GM21576 (cell line): ENCODE measurements at regions not wholly inside any gene's neighbourhood (a gene's known extent, or its start where the extent isn't known, plus 50 kb on each side); places are given as distances from the start of the nearest gene placed in this dataset.

Experiments
- ATAC-seq: cut with Tn5 transposase; IDR thresholded peaks from one replicate; pipeline ENCODE4 v1.9.1; 2021; ENCODE audit warnings: mild to moderate bottlenecking, moderate library complexity; ENCODE audit not compliant: unreplicated experiment

DNA sequence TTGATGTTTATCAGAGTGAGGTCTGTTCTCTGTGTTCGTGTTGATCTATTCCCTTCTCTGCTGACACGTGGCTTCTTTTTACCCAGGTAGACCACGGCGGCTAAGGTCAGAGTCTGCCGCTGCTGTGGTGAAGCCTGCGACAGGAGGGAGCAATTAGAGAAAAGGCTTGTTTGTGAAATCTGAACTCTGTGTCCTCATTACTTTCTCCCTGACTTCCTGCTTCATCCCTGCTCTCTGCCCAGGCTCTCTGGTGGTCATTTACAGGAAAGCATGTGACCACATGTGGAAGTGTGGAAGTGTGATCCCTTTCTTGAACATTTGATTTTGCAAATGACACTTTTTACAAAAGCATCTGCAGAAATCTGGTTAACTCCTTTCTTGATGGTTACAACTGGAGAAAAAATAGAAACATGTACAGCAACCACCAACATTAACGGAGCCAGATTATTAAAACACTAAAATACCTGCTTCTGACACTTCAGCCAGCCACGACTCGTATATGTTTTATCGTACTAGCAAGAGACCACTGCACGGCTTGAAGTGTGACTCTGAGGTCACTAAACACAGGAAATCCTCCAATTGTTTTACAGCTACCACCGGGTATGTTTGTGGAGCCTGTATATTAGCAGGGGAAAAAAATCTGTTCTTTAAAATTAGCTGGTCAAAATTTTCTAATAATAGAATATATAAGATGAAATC lies 388.6 kb upstream of the TMPO start:
- ATAC-seq = no peak

DNA sequence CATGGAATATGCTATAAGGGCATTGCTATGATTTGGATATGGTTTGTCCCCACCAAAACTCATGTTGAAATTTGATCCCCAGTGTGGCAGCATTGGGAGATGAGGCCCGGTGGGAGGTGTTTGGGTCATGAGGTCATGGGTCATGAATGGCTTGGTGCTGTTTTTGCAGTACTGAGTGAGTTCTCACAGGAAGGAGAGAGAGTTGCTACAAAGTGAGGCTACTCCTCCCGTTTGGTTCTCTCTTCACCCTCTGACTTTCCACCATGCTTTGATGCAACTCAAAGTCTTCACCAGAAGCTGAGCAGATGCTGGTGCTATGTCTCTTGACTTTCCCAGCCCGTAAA lies 388.1 kb upstream of the TMPO start:
- ATAC-seq = no peak

DNA sequence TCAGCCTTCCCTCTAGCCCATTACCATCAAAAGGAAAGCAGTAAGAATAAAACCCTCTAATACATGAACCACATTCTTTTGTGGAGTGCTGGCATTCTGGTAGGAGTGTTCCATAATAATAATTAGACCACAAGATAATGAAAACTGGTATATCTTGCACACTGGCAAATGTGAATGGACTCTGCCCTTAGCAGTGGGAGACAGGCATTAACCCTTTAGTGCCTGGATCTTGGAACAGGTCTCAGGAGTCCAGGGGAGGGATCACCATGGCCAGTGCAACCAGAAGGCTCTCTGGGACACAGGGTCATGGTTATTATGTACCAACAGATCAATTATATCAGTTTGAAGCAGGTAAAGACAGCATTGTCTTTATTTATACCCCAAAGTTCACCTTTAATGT lies 387.5 kb upstream of the TMPO start:
- no peak for ATAC-seq

DNA sequence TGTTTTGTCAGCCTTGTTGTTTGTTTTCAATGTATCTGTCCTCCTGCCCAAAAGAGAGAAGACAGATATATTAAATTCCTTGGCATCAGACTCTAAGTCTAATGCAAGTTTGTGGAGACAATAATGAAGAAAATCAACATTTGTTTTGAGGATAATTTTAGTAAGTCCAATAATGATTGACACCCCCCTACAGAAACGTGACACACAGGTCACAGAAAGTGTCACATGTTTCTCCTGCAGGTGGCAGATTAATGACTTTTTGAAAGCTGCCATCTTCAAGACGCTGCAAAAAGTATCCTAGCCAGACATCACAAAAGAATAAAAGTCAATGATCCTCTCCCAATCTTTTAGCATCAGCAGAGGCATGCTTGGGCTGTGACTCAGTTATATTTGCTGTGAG lies 378.8 kb upstream of the TMPO start:
- no peak for ATAC-seq

DNA sequence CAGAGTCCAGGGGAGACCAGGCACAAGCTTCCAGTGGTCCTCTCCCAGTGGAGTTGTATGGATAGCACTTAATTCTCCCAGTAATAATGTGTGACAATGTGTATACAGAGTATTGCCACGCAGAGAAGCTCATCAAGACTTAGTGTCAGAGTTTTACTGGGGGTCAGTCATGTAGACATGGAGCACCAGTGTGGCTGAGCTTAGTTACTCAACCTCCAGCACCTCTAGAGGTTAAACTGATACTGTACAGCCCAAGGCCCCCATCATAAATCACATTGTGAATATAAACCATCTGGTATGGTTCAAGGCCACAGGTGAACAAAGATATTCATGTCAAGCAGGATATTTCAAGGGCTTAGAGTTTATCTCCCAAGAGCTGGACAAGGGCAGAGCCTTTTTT lies 378.1 kb upstream of the TMPO start:
- ATAC-seq = no peak

DNA sequence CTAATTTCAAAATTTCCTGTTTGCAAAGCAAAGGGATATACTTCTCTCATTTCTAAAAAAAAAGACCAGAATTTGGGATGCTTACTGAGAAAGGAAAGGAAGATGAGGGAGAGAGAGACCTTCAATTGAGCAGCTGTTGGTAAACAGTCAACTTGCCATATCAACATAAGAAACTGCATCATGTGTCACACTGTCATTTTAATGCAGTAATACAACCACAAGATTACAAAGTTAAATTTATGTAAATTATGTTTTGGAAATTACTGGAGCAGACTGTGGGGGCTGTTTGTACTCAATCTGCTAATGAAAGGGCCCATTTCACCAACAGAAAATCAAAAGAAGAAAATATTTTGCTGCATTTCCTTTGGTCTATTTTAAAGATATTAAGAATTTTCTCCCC lies 370.4 kb upstream of the TMPO start:
- no peak for ATAC-seq

DNA sequence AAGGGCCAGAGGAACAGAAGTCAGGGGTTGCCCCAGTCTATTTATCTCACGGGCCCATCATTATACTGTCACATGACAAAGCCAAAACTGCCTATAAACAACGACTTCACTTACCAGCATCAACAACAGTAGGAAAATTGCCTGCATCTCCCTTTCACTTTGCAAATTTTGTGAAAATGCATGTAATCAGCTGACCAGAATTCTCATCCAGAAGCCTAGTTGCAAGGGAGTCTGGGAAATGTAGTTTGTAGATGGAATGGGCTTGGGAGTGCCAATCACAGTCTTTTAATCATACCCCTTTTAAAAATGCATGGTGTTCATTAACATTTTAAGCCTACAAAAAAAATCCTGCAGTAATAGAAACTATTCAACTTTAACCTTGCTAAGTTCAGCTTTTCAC lies 369.3 kb upstream of the TMPO start:
- no peak for ATAC-seq

DNA sequence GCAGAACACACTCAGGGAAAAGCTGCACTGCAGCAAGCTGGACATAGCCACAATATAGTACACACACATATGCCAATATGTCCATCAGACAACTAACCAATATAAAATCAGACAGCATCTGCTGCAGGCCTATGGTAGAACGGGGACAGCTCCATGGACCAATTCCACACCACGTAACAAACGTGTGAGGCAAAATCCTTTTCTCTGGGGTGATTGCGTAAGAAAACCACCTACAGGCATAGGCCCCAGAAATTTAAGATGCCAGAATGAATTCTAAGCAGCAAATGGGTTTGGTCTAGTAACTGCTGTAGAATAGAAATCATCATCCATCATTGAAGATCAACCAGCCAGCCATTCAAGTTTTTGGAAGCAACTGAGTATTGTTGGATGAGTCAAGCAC lies 368.9 kb upstream of the TMPO start:
- no peak for ATAC-seq

DNA sequence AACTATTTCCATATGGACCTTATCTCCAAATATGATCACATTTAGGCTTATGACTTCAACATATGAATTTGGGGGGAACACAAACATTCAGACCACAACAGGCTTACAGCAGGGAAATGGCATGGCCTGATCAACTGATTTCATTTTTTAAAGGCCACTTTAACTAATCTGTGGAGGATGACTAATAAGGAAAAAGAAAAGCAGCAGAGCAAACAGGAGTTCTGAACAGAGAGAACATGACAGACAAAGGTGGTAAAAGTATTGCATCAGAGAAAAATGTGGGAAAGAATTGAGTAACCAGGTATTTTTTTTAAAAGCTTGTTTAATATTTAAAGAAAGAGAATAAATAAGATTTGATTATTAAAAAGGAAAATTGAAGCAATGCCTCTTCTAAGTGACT lies 366.1 kb upstream of the TMPO start:
- peak; percentile 83 for ATAC-seq

DNA sequence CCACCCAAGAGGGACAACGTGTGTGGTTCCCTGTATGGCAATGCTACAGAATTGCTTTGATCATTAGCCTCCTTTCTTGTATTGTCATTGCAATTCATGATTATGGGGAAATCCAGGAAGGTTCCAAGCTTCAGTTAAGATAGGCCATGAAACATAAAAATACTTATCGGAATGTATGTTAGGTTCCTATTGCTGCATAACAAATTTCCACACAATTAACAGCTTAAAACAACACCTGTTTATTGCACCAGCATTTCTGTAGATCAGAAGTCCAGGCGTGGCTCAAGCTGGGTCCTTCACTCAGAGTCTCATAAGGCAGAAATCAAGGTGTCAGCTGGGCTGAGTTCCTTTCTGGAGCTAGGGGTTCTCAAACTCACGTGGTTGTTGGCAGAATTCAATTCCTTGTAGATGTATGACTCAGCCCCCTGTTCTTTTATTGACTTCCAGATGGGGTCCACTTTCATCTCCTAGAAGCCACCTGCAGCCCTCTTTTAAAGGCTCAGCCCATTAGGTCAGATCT lies 365.6 kb upstream of the TMPO start:
- no peak for ATAC-seq

DNA sequence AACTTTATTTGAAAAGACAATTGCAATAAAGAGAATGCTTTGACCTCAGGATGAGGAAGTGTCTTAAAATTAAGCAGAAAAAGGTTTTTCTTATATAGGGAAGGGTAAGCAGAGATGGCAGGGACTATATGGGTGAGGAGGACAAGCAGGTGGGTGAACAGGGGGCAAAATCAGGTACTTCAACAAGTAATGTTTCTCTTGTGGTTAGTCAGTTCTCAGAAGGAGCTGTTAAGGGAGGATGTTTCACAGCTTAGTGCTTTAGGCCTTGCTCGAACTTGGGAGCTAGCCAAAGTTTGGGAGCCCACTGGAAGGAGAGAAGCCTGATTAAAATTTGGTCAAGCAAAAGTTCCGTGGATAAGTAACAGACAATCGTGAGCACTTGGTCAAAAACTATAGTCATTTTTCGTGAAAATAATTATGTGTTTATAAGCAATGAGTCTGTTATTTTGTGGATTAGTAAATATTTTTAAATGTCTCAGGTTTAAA lies 364.2 kb upstream of the TMPO start:
- no peak for ATAC-seq

DNA sequence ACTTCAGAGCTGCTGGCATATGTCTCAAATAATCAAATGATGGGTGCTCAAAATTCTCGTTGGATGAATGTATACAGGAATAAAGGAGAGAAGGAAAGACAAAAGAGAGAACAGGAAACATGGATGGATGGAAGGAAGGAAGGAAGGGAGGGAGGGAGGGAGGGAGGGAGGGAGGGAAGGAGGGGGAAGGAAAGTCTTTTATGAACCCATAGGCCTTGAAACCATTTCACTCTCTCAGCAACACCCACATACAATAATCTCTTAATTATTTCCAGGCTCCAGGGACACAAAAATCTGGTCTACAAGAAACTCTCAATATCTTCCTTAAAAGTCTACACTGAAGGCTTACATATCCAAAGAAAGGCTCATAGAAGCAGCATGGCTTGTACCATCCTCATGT lies 363.4 kb upstream of the TMPO start:
- ATAC-seq = no peak

DNA sequence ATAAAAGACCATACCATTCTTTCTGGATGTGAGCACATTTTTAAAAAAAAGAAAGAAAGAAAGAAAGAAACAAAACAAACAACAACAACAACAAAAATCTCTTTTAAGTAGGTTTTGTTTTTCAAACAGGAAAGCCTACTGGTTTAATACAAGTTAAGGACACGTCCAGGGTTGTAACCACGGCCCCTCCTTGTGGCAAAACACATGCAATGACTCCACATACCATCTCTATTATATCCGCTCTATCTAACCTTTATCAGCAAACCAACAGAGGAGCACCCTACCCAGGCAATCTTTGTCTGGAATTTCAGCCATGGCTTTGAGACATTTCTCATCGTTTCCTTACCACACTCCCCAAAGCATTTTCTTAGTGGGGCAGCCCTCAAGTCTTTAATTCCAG lies 360.5 kb upstream of the TMPO start:
- ATAC-seq = no peak

DNA sequence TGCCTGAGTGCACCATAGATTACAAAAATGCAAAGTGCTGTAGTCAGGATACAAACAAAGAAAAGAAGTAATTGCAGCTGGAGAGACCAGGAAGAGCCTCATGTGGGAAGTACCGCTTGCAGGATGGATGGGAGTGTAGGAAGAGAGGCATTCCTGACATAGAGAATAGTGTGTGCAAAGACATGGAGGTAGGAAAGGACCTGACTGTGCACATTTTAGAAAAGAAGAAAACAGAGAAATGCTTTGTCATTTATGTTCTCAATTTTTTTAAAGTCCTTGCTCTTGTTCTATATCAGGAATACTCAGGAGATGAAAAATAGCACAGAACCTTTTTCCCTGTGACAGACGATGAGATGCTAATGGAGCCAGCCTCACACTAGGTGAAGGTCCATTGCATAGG lies 358.7 kb upstream of the TMPO start:
- no peak for ATAC-seq

DNA sequence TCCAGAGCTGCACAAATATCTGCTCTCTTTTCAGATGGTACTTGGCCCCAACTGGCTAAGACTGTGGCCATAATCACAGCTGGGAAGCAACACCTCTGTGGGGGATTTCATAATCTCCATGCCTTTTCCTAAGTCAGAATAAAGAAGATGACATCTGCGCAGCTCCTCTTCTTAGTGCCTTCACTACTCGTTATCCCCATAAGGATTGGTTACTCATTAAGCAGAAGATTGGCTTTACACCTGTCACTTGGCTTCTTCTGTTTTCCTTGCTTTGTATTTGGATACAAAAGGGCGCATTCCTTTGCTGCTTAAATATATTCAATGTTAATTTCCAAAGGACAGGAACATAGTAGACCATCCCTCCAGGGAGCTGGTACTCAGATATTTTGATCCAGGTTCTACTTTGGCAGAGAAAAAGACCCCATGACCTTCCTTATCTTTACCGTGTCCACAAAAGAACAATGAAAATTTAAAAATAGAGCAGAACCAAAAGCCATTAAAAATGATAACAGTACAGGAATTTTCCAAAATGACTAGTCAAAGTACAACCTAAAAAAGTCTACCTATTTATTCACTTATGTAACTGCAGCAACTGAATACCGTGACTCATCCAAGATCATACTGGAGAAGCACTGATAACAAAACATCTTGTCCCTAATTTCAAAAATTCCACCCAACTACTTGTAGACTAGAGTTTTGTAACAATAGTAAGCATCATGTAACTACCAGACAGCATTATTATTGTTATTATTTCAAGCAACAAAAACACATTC lies 352.3 kb upstream of the TMPO start:
- ATAC-seq = no peak

DNA sequence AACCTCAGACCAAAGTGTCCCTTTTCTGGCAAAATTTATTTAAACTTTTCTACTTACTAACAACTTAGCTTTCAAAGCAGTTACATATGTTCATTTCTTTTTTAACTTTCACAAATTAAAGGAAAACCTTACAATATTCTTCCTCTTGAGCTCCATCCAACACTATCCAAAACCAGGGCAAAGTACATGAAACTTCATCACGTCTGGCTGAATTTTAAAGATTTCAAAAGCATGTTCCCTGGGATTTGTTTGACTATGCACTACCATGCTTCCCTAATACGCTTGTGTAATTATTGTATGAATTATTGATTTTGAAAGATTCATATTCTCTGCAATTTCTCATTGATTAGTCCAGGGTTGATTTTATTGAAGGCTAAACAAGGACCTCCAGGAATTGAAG lies 343.1 kb upstream of the TMPO start:
- no peak for ATAC-seq

DNA sequence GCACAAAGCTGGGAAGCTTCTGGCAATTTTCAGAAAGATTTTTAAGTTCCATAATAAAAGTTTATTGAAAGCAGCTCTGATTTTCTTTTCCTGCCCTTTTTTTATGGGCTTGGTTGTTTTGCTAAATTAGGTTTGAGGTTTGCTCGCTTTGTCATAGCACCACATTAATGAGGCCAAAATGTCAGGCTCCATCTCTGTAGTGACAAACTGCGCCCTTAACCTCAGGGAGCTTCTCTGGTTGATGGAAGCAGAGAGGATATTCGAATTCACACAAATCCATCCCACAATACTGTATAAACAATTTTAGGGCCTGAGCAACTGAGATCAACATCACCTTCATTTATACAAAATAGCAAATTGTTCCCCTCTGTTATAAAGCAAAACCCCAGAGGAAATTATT lies 342.6 kb upstream of the TMPO start:
- no peak for ATAC-seq

DNA sequence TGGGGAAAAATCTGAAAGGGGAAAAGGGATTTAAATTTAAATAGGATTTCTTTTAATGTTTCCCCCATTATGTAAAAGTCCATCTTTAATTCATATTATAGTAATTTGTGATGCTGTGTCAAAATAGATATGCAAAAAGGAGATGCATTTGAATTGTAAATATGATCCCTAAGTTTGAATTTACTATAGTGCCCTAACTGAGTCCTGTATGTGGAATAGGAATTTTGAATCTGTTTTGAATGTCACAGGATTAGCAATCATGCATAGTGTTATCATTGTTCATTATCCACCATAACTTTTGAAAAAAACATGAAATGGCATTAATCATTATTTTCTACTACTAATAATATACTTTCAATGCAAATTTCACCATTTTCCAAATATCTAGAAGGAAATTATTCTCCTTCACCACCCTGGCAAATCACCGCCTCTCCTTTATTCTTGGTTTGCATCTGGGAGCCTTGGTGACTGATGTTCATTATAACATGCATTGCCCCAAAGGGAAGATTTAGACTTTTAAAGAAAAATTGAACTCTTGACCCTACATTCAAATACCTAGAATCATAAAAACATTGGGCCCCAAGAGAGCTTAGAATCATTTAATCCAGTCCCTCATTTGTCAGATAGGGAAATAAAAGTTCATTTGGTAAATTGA lies 341.5 kb upstream of the TMPO start:
- ATAC-seq = no peak

DNA sequence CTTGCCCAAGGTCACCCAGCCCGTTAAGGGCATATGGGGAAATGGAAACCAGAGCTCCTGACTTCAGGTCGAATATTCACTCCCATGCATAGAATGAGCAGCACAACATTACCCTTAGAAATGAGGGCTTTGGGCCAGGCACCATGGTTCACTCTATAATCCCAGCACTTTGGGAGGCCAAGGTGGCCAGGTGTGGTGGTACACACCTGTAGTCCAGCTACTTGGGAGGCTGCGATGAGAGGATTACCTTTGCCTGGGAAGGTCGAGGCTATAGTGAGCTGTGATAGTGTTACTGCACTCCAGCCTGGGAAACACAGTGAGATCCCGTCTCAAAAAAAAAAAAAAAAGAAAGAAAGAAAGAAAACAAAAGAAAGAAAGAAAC lies 341.0 kb upstream of the TMPO start:
- ATAC-seq = no peak

DNA sequence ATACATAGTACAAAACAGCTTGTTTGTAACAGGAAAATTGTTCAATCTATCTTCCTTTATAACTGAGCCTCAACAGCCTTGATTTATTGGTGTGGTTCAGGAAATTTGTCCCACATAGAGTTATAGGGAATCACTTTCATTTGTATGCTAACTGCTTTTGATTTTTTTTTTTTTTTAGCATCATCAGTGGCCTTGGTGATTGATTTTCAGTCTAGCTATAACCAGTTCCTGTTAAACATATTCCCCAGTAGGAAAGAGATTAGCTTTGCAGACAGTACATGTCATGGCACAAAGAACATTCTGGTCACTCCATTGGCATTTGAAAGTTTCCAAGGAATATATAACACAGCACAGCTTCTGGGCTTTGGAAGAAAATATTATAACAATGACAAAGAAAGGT lies 337.3 kb upstream of the TMPO start:
- no peak for ATAC-seq

DNA sequence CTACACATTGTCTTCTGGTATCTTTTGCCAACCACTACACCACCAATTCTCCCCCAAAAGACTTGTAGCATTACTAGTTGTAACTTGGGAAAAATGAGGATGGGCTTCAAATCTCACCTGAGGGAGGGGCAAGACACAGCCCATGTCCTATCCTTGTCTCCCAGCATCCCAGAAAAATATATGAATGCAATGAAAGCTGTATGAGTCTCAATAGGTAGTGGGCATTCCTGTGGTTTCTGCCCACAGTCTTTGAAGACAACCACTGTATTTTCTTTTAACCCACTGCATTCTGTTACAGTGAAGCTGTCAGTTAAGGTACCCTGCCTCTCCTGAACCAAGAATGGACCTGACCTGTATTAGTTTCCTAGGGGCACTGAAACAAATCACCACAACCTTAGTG lies 336.2 kb upstream of the TMPO start:
- no peak for ATAC-seq

DNA sequence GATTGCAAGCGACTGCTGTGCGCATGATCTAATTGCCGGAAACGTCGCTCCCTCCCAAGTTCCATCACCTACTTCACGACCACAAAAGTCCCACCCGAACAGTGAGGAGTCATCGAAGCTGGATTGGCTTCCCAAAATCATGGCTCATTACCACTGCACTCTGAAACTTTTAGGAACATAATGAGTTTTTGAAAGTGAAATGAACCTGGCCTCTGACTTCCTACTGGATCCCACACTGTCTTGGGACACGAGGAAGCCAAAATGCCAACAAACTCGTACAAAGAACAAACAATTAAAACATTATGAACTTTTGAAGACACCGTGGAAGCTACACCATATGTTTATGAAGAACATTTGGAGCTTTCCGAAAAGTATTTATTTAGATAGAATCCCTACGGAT lies 334.8 kb upstream of the TMPO start:
- no peak for ATAC-seq
